COLO829 (cell line): ENCODE measurements at regions not wholly inside any gene's neighbourhood (a gene's known extent, or its start where the extent isn't known, plus 50 kb on each side); places are given as distances from the start of the nearest gene placed in this dataset.

Source experiments
- DNase-seq: peaks from one replicate; pipeline ENCODE4 v3.0.0; 2012; ENCODE audit warnings: low spot score

DNA sequence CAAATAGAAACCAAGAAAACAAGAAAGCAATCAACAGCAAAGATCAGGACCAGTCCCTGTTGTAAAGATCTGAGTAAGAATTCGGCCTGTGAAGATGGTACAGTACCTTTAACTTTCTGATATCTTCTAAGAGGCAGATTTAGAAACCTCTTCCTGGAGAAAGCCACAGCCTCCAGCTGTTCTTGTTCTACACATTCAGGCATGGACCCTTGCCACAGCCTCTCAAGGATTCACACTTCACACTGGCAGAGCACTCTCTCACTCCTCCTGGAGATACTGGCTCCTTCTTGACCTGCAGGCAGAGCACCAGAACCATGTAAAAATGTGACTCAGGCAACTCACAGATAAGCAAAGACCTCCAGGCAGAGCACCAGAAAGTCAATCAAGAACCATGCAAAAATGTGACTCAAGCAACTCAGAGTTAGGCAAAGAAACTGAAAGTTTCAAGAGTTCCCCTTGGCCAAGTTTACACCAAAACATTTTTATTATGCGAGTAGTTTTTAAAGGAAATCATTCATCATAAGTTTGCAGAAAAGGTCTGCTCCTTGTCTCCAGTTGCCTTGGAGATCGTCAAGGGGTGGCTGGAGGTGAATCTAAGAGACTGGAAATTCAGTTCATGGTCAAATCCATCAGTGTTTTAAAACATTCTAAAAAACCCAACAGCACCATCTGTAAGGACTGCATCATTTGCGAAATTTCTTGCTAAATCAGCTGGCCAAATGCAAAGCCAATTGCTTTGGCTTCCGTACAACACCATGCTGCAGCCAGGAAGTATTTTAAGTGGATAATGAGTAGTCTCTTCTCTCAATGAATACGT, 119.3 kb upstream of the MDM1 start:
- DNase-seq: no peak

DNA sequence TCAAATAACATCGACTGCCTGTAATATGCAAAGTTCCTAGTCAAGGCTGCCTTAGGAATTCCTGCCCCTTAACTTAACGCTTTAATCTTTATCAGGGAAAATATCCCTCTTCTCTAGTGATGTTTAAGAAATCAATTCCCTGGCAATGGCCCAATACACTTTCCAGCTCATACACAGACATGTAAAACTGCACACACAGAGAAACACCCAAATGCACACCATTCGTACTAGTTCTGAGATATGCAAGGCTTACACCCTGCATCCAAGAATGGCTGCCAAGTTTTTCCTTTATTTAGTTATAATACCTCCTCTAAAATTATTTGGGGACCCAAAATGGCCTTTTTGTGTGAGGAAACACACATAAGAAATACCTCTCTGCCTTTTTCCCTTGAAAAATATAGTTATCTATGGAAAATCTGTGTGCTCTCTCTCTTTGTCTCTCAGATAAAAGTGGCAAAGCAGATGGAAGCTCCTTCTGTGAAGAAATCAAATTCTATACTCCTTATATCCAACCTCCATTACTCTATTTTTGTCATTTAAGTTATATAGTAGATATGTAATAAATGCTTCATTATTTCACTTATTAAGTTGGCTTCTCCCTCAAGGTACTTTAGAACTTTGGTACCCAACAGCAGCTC, 120.0 kb upstream of the MDM1 start:
- DNase-seq: no peak

DNA sequence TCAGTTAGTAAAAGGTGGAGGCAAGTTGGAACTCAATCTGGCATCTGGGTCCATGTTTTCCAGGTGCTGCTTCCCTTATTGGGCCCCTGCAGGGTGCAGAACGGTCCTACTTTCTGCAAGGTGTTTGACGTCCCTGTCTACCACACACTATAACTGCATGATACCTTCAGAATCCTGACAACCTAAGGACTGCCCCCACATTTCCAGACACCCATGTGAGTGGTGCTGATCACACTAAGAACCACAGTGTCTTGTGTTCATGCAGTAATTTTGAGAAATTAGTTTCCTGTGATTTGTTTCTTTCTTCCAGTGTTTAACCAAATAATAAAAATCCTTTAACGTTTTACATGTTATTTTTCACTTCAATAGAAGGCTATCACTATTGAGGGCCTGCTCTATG, 121.1 kb upstream of the MDM1 start:
- no peak for DNase-seq

DNA sequence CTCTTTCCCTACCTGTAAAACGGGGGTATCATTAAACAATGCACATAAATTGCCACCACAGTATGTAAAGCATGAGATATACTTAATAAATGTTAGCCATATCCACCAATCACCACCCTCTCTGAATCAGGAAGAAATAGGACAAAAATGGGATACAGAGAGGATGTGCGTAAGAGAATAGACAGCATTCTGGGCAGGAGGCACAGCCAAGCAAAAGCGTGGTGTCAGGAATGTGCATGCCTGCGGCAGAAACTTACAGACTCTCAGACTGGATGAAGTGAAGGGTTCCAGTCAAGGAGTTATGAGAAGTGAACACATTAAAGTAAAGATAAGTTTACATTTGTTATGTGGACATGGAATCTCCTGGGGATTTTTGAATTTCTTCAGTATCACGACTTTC, 121.7 kb upstream of the MDM1 start:
- DNase-seq: no peak

DNA sequence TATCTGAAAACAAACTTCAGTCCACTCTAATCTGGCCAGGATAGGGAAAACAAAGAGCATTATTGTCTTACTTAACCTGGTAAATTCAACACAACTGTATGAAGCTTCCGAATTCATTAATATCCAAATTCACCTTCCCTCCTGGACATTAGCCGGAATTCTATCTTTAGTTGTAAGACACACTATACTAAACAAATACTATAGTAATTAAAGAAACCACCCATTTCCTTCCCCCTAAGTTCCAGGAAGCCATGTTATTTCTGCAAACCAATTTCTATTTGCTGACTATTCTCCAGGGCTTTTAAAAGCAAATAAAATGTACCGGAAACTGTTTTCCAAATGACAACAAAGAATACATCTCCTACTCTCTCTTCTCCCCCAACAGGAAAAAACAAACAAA, 122.7 kb upstream of the MDM1 start:
- no peak for DNase-seq

DNA sequence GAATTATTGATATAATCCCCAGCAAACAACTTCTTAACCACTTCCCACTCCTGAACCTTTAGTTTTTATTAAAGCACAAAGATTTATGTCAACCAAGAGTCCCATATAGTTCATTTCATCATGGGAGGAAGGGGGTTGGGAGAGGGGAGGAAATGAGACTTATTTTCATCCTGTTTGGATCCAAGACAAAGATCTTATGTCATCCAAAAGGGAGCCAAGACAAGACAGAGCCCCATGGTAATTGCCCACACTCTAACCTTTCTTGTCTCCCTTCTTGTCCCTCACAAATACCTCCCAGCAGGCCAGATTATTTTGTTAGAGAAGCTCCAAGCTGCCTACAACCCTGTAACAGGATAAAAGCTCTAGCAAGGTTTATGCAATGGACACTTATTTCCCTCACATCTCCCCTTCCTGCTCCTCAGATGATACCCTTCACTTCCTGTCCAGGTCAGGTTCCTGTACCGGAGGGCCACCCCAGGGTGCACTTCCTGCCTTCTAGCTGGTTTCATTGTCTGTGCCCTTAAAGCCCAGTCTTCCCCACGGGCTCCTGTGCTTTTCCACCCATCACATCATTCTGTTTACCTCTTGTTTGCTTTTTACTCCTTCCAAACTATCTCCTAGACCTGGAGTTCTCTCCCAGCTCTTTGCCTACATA, 123.7 kb upstream of the MDM1 start:
- no peak for DNase-seq

DNA sequence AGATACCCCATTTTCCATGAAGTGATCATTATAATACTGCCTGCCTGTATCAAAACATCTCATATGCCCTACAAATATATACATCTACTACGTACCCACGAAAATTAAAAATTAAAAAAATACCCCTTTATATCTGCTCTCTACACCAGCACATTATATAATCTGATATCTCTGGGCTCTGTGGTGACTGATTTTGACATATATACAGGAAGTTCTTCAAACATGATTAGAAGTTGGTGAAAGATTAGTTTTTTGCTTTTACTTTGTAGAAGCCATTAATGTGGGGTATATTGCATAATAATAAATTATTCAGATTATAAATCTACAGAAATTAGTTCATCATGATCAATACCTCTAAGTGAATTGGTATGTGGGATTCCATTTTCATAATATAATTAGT, 126.7 kb upstream of the MDM1 start:
- DNase-seq: no peak

DNA sequence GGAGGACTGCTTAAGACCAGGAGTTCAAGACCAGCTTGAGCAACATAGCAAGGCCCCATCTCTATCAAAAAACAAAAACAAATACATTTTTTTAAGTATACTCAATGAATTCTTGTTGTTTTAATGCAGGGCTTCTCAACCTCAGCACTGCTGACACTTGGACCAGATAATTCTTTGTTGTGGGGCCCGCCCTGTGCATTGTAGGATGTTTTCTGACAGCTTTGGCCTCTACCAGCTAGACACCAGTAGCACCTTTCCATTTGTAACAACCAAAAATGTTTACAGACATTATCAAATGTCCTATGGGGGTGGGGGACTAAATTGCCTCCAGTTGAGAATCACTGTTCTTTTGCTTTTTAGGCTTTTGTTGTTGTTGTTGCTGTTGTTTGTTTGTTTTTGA, 128.1 kb upstream of the MDM1 start:
- DNase-seq: no peak

DNA sequence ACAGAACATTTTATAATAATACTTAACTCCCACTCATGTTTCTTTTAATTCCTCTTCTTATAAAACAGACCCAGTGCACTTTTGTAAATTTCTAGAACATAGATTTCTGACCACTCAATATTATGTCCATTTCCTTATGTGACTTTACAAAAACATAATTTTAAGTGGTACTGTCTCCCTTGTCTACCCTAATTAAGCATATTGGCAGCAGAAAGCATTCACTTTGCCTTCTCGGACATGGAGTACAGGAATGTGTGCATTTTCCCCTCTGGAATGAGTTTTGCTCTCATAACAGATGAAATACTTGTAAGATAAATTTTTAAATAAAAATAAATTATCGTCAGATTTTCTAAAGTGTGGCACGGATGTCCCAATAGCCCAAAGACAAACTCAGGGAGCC, 129.5 kb upstream of the MDM1 start:
- DNase-seq: no peak

DNA sequence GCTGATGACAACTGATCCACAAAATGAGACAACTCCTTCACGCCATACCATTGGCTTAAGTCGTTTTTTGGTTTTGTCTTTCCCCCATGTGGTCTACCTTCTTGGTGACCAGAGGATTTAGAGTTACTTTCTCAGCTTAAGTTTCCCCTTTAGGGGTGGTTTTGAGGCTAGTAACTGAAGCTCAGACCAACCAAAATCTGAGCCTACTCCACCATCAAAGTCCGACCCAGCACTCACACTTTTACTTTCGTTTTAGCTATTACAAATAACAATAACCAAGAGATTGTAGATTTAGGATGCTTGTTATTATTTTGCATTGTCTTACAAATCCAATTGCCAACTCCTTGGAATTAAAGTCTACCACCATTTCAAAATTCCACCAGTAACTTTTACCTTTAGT, 130.6 kb upstream of the MDM1 start:
- no peak for DNase-seq

DNA sequence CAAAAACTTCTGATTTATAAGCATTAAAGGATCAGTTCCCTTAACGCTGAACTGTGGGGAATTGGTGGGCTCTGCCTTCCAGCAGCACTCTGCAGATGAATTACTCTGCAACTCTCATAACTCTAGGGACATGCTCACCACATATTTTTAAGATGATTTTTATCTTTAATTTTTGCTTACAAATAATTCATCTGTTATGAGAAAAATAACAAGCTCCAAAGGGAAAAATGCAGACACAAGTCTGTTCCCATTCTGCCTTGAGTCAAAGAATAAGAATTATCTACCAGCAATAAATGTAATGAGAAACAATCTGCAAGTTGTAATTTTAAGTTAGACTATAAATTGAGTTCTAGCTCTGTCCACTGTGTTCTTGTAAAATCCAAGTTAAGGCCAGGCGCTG, 133.1 kb upstream of the MDM1 start:
- no peak for DNase-seq

DNA sequence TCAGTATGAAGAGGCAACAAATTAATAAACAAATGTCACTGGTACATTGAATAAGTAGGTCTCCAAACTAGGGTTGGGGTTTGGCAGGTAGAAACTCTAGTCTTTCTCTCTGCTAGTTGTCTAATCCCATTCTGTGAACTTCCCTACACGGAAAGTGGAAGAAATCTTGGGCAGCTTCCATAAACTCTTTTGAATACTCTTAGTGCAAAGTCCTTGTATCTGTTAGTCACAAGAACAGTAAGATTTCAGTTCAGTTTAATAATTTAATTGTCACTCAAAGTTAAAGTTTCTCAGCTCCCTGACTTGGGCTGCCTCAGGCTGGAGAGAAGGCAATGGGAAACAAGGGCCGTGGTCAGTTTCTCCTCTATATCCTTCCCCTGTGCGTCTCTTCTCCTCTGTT, 135.4 kb upstream of the MDM1 start:
- no peak for DNase-seq

DNA sequence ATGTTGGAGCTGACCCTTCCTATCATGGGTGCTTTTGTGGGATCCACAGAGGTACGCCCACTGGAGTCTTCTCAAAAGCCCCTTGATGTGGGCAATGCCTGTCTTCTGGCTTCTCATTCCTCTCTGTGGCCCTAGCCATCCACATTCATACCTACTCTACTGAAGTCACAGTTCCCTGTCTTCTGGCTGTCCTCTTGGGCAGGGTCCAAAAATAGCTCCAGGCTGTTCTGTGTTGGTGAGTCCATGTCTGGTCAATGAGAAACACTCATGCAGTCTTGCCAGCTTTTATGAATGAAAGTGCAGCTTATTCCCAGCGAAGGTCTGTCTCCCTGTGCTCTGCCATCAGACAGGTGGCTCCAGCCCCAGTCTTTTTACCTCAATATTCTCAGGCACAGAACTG, 135.9 kb upstream of the MDM1 start:
- no peak for DNase-seq

DNA sequence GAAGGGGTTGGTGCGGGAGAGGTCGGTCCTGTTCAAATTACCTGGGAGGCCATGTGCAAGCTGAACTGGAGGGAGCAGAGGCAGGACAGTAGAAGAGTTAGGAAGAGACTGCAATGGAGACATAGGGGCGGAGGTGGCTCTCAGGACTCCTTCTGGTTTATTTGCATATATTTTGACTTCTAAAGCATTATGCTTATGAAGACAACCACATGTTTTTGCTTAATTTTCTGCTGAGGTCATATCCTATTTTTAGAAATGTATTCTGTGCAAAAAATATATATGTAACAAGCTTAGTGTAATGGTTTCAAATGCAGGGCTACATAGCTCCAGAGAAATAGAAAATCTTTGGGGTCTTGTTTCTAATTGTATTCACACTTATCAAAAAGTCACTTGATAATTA, 137.0 kb upstream of the MDM1 start:
- DNase-seq: no peak

DNA sequence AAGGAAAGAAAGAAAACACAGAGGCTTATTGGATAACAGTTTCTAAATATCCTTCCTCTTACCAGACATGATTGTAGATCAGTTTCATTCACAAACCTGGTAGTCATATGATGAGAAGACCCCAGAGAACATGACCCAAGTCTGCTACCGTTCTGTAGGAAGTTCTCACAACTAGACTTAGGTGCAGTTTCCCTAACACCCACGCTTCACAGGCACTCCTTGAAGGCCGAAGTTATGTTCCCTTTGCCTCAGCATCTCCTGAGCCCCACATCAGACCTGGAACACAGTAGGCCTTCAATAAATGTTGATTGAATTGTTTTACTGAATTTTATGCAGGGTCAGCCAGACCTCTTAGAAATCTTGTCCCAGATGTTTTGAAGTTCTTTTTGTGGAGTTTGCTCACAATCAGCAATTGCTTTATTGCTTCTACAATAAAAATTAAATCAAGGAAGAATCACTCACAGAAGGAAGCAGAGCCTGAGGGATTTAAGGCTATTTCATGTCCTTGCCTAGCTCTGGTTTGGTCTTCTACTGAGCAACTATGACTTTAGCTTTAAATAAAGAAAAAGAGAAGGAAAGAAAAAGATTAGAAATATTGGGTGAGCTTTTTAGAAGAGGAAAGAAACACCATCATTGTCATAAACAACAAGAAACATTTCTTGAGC, 138.6 kb upstream of the MDM1 start:
- no peak for DNase-seq

DNA sequence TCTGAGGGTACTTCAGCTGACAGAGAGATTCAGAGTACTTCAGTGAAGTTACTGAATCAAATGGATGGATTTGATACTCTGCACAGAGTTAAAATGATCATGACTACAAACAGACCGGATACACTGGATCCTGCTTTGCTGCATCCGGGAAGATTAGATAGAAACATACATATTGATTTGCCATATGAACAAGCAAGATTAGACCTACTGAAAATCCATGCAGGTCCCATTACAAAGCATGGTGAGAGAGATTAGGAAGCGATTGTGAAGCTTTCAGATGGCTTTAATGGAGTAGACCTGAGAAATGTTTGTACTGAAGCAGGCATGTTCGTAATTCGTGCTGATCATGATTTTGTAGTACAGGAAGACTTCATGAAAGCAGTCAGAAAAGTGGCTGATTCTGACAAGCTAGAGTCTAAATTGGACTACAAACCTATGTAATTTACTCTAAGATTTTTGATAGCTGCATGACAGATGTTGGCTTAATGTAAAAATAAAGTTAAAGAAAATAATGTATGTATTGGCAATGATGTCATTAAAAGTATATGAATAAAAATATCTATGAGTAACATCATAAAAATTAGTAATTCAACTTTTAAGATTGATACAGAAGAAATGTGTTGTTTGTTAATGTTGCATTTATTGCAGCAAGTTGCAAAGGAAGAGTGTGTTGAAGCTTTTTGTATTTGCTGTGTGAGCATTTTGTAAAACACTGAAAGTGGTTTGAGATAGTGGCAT, 136.1 kb upstream of the RAP1B start:
- no peak for DNase-seq

DNA sequence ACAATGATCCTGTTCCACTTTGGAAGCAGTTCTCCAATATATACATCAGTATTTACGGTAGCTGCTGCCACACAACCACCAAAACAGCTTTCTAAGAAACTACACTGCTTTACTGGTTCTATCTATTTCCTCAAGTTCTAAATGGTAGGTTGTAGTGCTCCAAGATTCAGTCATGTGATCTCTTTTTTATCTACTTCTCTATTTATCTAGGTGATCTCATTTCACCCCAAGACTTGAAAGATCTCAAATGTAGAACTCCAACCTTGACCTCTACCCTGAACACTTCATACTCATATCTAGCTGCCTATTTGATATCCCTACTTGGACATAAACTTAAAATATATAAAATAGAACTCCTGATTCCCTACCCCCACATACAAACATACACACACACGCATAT, 133.9 kb upstream of the RAP1B start:
- DNase-seq: no peak

DNA sequence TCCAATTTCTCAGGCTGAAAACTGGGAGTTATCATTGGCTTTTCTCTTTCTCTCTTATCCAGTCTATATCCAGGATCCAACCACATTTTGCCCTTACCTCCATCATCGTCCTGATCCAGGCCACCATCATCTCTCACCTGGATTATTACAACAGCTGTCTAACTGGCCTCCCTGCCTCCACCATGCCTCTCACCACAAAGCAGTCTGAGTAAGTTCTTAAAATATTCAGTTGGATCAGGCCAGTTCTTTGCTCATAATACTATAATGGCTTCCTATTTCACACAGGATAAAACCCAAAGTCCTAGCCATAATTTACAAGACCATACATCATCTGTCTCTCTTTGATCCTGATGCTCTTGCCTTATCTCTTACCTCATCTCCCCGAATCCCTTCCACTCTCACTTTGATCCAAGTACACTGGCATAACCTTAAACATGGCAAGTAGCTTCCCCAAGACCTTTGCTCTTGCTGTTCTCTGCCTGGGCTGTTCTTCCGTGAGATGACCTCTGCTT, 133.4 kb upstream of the RAP1B start:
- no peak for DNase-seq

DNA sequence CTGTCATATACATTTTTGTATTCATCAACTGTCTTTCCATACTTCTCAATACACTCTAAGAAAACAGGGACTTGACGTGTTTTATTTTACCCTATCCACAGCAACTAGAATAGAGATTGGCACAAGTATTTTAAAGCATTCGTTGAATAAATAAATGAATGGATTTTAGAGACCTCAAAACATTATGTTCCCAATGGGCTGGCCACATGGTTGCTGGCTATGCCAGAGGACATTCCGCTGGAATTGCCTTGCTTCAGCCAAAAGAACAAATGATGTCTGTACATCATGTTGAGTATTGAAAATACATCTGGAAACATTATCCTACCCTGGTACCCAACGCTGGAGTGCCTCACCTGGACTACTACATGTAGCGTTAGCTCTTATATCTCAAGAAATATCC, 132.8 kb upstream of the RAP1B start:
- no peak for DNase-seq

DNA sequence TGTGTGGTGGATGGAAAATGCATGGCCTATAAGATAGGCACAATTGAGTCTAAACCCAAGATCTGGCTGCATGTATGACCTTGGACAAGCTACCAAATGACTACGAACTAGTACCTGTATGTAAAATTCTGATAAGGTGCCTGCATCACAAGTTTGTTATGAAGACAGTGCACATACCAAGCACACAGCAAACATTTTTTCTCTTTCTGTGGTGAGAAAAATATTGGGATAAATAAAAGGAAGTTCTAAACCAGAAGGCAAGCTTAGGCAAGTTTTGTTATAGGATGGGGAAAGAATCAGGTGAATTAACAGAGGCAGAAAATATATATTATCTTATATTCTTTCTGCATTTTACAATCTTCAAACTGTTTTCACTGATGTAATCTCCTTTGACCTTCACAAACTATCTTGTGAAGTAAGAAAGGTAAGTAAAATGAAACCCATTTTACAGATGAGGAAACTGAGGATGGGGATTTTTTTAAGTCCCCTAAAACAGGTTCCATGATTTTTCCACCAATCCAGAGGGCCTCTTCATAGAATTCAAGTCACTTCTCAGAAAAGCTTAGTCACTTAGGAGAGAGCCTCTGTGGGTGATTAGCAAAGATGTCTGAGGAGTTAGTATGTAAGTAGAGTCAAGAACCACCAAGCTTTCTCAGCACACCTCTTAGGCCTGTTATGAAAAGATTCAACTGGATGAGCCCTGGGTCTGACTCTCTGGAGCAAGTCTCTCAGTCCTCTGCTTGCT, 132.0 kb upstream of the RAP1B start:
- DNase-seq: no peak

DNA sequence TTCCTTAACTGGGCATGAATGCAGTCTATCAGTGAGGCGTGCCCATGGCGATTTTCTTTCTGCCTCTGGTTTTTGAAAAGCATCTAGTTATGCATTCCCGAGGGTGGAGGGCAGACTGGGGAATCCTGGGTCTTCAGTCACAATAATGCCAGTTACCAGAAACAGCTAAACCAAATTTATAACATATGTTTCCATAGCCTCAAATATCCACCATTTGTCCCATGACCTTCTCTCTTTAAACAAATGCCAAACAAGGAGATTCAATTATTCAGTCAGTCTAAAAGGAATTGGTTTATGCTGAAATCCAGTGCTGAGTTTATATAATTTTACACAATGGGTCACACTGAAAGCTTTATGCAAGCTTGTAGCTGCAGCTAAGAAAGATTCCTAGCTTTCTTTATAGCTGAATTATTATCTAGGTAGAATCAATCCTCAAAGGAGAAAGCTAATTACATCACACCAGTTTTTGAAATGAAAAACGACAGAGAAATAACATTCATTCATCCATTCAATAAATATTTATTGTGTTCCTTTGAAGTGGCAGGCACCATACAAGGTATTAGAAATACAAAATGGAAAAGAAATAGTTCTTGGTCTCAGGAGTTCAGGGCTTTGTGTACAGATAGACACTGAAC, 131.3 kb upstream of the RAP1B start:
- no peak for DNase-seq
